Lower leg skin (tissue), 4 donors: ENCODE measurements at regions not wholly inside any gene's neighbourhood (a gene's known extent, or its start where the extent isn't known, plus 50 kb on each side); places are given as distances from the start of the nearest gene placed in this dataset.

Source experiments
- DNase-seq, 2 donors: peaks; one replicate each; pipeline ENCODE4 v3.0.0-alpha.2; 2019; ENCODE audit warnings: low spot score in 2 of 2
- H3K4me3 ChIP-seq: fragments of 200-600 bp; sonication (generic); 2 replicates; pipeline ENCODE4 v1.5.1; 2017; ENCODE audit warnings: mild to moderate bottlenecking, low read depth; ENCODE audit not compliant: poor library complexity, severe bottlenecking
- CTCF ChIP-seq, 3 donors: fragments of 450-650 bp; IDR thresholded peaks; one replicate each; pipeline ENCODE4 v1.5.1; 2016; ENCODE audit warnings: antibody characterized with exemption in 3 of 3, mild to moderate bottlenecking in 3 of 3, moderate library complexity in 2 of 3
- POLR2A ChIP-seq, 2 donors: fragments of 450-650 bp; IDR thresholded peaks; one replicate each; pipeline ENCODE4 v1.6.1; 2016 to 2017; ENCODE audit warnings: antibody characterized with exemption in 2 of 2, mild to moderate bottlenecking in 1 of 2, moderate library complexity in 1 of 2
- WGBS, 2 donors: methylation state at CpG; one replicate each; pipeline ENCODE4 v1.1.5; 2018; 5-methylcytosine and 5-hydroxymethylcytosine counted together
- intact Hi-C: fragments of 100-400 bp; cut with DNase I; formaldehyde crosslinking; loops from one replicate; pipeline ENCODE4 v1.15.0; 2023; ENCODE audit warnings: low total_unique reads

GRCh38 chr6:142011156-142011555, 121.6 kb upstream of the GJE1 start:
- no peak overlapping the region for H3K4me3 ChIP-seq
- TF ChIP-seq POLR2A (IDR thresholded peaks at IDR 0.05) = no peak
- no peak for TF ChIP-seq CTCF (IDR thresholded peaks at IDR 0.05)
- intact Hi-C loops = no loop called here
- no peak for DNase-seq

- TF ChIP-seq POLR2A (IDR thresholded peaks at IDR 0.05) = no peak
- no peak for TF ChIP-seq CTCF (IDR thresholded peaks at IDR 0.05)
- intact Hi-C loops = no loop called here
- no peak overlapping the region for H3K4me3 ChIP-seq
- no peak for DNase-seq
- 23 to 43% methylated on average over 2 of the region's 2 CpGs for WGBS, 2 donors
Observed at GRCh38 chr6:142009647-142010046, 123.1 kb upstream of the GJE1 start.

- TF ChIP-seq POLR2A (IDR thresholded peaks at IDR 0.05) (no peak), CTCF (IDR thresholded peaks at IDR 0.05) (no peak)
- intact Hi-C loops = no loop called here
- H3K4me3 ChIP-seq = no peak overlapping the region
- no peak for DNase-seq
- WGBS, 2 donors = 51 to 66% methylated on average over 1 of the region's 1 CpG
Observed at GRCh38 chr6:142008781-142009180, 123.9 kb upstream of the GJE1 start.

DNA sequence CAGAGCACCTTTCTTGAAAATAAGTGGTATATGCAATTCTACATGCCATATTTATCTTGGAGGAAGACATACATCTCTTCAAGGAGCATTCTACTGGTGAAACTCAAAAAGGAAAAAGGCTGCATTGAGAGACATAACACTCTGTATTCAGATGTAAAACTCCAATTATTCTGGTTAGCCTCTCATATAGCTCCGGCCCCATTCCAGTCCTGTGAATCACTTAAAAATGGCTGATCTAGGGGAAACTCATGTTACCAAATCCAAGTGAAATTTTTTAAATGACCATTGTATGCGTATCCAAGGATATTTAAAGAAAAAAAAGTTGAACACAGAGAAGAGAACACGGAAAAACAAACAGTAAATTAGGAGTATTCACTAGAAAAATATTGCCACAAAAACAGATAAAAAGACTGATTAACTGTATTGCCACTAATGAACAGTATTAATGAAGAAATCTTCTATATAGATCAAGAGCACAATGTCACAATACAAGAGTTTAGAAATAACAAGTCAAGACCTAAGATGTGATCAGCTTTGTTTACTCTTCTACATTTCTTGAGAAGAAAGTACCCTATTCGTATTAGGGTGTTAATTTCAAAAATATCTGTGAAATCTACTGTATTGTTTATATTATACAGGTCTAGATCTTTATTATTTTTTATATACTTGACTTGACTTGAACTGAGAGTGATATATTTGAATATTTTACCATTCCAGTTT, 124.5 kb upstream of the GJE1 start:
- DNase-seq = no peak
- intact Hi-C loops = no loop called here
- WGBS, 2 donors = 77 to 86% methylated on average over 4 of the region's 4 CpGs
- no peak overlapping the region for H3K4me3 ChIP-seq
- TF ChIP-seq CTCF (IDR thresholded peaks at IDR 0.05) = no peak
- no peak for TF ChIP-seq POLR2A (IDR thresholded peaks at IDR 0.05)

- DNase-seq = no peak
- no peak overlapping the region for H3K4me3 ChIP-seq
- WGBS, 2 donors = 8 to 19% methylated on average over 1 of the region's 1 CpG
- no peak for TF ChIP-seq CTCF (IDR thresholded peaks at IDR 0.05)
- no peak for TF ChIP-seq POLR2A (IDR thresholded peaks at IDR 0.05)
- intact Hi-C loops = no loop called here
Observed at GRCh38 chr6:142005021-142005420, 127.7 kb upstream of the GJE1 start.

- 88 to 90% methylated on average over 9 of the region's 9 CpGs for WGBS, 2 donors
- DNase-seq = no peak
Observed at GRCh38 chr6:142002825-142003405, 129.8 kb upstream of the GJE1 start.

More at GRCh38 chr6:142002825-142003405, 129.8 kb upstream of the GJE1 start:
- H3K4me3 ChIP-seq = no peak overlapping the region
- no peak for TF ChIP-seq POLR2A (IDR thresholded peaks at IDR 0.05)
- no peak for TF ChIP-seq CTCF (IDR thresholded peaks at IDR 0.05)
- intact Hi-C loops = no loop called here
